Endothelial cell of umbilical vein (primary cell): ENCODE measurements at regions not wholly inside any gene's neighbourhood (a gene's known extent, or its start where the extent isn't known, plus 50 kb on each side); places are given as distances from the start of the nearest gene placed in this dataset.

ENCODE experiments used
- BruUV-seq: library from RNA; stranded (reverse); fragments of 400-500 nt; replicated peaks from 2 replicates; lab custom pipeline; 2021; lab: Mats Ljungman, UMichigan
- CTCF ChIA-PET: fragments of 300-600, 350-600 bp; sonication (Branson Sonifier 250); formaldehyde crosslinking; loops from one replicate; lab custom pipeline; 2021; ENCODE audit warnings: antibody characterized with exemption, inconsistent platforms; lab: Charles Lee
- POLR2A ChIA-PET: fragments of 300-600, 350-600 bp; sonication (Branson Sonifier 250); formaldehyde crosslinking; loops from one replicate; lab custom pipeline; 2021; ENCODE audit warnings: antibody characterized with exemption, inconsistent platforms; lab: Charles Lee
- DNase-seq: peaks from one replicate; pipeline ENCODE4 v3.0.0-alpha.2; 2011; ENCODE audit warnings: low read depth, low spot score
- FAIRE-seq: peaks from 2 replicates; lab custom pipeline; 2011; peaks lifted over from hg19 to GRCh38; lab: Jason Lieb, UNC
- H2AFZ ChIP-seq: 2 replicates; pipeline ENCODE4 v1.6.0; 2012; ENCODE audit warnings: low read depth, low read length, control low read depth, inconsistent platforms
- H3K27ac ChIP-seq: 2 replicates; pipeline ENCODE4 v1.5.1; 2011; ENCODE audit warnings: low read depth, mild to moderate bottlenecking, control low read depth, low read length, moderate library complexity; ENCODE audit not compliant: insufficient read depth
- H3K27me3 ChIP-seq, 2 experiments: 2 replicates each; pipeline versions ENCODE4 v1.6.0 to v1.6.1; 2011; ENCODE audit warnings: low read length in 2 of 2, mixed read lengths in 1 of 2; ENCODE audit not compliant: control insufficient read depth in 2 of 2, insufficient read depth in 2 of 2
- H3K36me3 ChIP-seq, 2 experiments: 2 replicates in 1 of 2; 3 replicates in 1 of 2; pipeline ENCODE4 v1.5.1; 2011; ENCODE audit warnings: low read length in 2 of 2, mild to moderate bottlenecking in 1 of 2, moderate library complexity in 1 of 2; ENCODE audit not compliant: control insufficient read depth in 2 of 2, insufficient read depth in 2 of 2; ENCODE audit errors: extremely low read depth in 1 of 2
- H3K4me1 ChIP-seq: 3 replicates; pipeline ENCODE4 v1.5.1; 2011; ENCODE audit warnings: mild to moderate bottlenecking, low read length; ENCODE audit not compliant: control insufficient read depth, insufficient read depth; ENCODE audit errors: extremely low read depth
- H3K4me2 ChIP-seq: 2 replicates; pipeline ENCODE4 v1.6.1; 2011; ENCODE audit warnings: low read length, control low read depth, mixed read lengths; ENCODE audit not compliant: insufficient read depth
- H3K4me3 ChIP-seq, 3 experiments: fragments of 200-600 bp in 1 of 3; sonication (generic), shearing (Covaris generic) in 1 of 3; replicated peaks in 1 of 3; 2 replicates each; pipeline ENCODE4 v1.5.1; 2011 to 2016; ENCODE audit warnings: control low read depth in 3 of 3, low read length in 3 of 3, mild to moderate bottlenecking in 2 of 3, inconsistent platforms in 1 of 3, low read depth in 1 of 3, moderate library complexity in 1 of 3; ENCODE audit not compliant: insufficient read depth in 1 of 3
- H3K79me2 ChIP-seq: 2 replicates; pipeline ENCODE4 v1.6.0; 2012; ENCODE audit warnings: low read length, inconsistent platforms; ENCODE audit not compliant: control insufficient read depth, insufficient read depth
- H3K9ac ChIP-seq: replicated peaks from 2 replicates; pipeline ENCODE3; 2011; ENCODE audit warnings: low read length, control low read depth; ENCODE audit not compliant: insufficient read depth; ENCODE audit errors: extremely low read depth
- H3K9me1 ChIP-seq: replicated peaks from 3 replicates; pipeline ENCODE4 v1.6.0; 2011; ENCODE audit warnings: mild to moderate bottlenecking, low read length; ENCODE audit not compliant: control insufficient read depth, insufficient read depth; ENCODE audit errors: extremely low read depth
- H3K9me3 ChIP-seq: replicated peaks from 2 replicates; pipeline ENCODE4 v1.5.1; 2012; ENCODE audit warnings: low read length, inconsistent platforms; ENCODE audit not compliant: control insufficient read depth, insufficient read depth
- H4K20me1 ChIP-seq: replicated peaks from 2 replicates; pipeline ENCODE3; 2011; ENCODE audit warnings: mild to moderate bottlenecking, low read length; ENCODE audit not compliant: control insufficient read depth, insufficient read depth; ENCODE audit errors: extremely low read depth
- CTCF ChIP-seq, 2 donors: IDR thresholded peaks; 1 replicate in 1 of 2; 2 replicates in 1 of 2; pipeline ENCODE4 v1.5.1; 2011; ENCODE audit warnings: low read length in 2 of 2, mild to moderate bottlenecking in 2 of 2, moderate library complexity in 2 of 2, control low read depth in 1 of 2, inconsistent platforms in 1 of 2, low read depth in 1 of 2; ENCODE audit not compliant: insufficient read depth in 1 of 2; ENCODE audit errors: extremely low read depth in 1 of 2
- EZH2 ChIP-seq: IDR thresholded peaks from 2 replicates; pipeline ENCODE4 v1.6.1; 2012; ENCODE audit warnings: borderline replicate concordance, low read depth, mild to moderate bottlenecking, moderate library complexity, low read length, inconsistent platforms; ENCODE audit not compliant: severe bottlenecking
- FOS ChIP-seq: IDR thresholded peaks from 2 replicates; pipeline ENCODE4 v1.6.1; 2011; ENCODE audit warnings: mild to moderate bottlenecking, low read length, moderate library complexity, borderline replicate concordance; ENCODE audit not compliant: insufficient read depth
- GATA2 ChIP-seq: IDR thresholded peaks from 2 replicates; pipeline ENCODE4 v1.7.0; 2011; ENCODE audit warnings: low read depth, mild to moderate bottlenecking, moderate library complexity, mixed read lengths, low read length; ENCODE audit not compliant: insufficient read length, insufficient read depth
- JUN ChIP-seq: IDR thresholded peaks from 2 replicates; pipeline ENCODE4 v1.6.1; 2011; ENCODE audit warnings: borderline replicate concordance, low read depth; ENCODE audit not compliant: insufficient read length, insufficient read depth
- MAX ChIP-seq: IDR thresholded peaks from 2 replicates; pipeline ENCODE4 v1.6.1; 2011; ENCODE audit not compliant: insufficient read depth, insufficient read length
- MYC ChIP-seq: IDR thresholded peaks from one replicate; pipeline ENCODE4 v1.6.1; 2011; ENCODE audit warnings: mild to moderate bottlenecking, low read depth, low read length
- POLR2A ChIP-seq: IDR thresholded peaks from 2 replicates; pipeline ENCODE4 v1.6.1; 2012; ENCODE audit warnings: low read depth, mild to moderate bottlenecking, control low read depth, low read length
- POLR2AphosphoS5 ChIP-seq: IDR thresholded peaks from 2 replicates; pipeline ENCODE4 v1.6.1; 2012; ENCODE audit warnings: low read depth, mild to moderate bottlenecking, control low read depth, low read length, moderate library complexity; ENCODE audit not compliant: insufficient read depth
- dilution Hi-C: fragments of 300-500 bp; cut with MboI; formaldehyde crosslinking; loops from one replicate; pipeline ENCODE4 v1.15.0; 2019; ENCODE audit warnings: low sequenced_read_pairs; ENCODE audit not compliant: extremely low pct_ligation_motif_present
- intact Hi-C: fragments of 100-400 bp; cut with micrococcal nuclease; formaldehyde crosslinking; loops from one replicate; pipeline ENCODE4 v1.10.0; 2022

- no peaks in the 10 kb centered on the region for H4K20me1 ChIP-seq
- POLR2A ChIA-PET: no interaction called here
- DNase-seq: no peak
- H3K27me3 ChIP-seq: no peaks in the 10 kb centered on the region
- H2AFZ ChIP-seq: no peak overlapping the region
- TF ChIP-seq FOS (no peak), EZH2 (no peak), CTCF (IDR thresholded peaks at IDR 0.05; ENCODE audit: extremely low read depth in 1 of 2, insufficient read depth in 1 of 2, low read depth in 1 of 2, low read length in 2 of 2) (no peak), MYC (no peak), MAX (no peak), POLR2AphosphoS5 (no peak), JUN (no peak), GATA2 (no peak), POLR2A (no peak)
- BruUV-seq: no TSS peak
- no peaks in the 10 kb centered on the region for H3K4me1 ChIP-seq
- intact Hi-C loops: no loop called here
- no peaks in the 10 kb centered on the region for H3K9me3 ChIP-seq
- H3K36me3 ChIP-seq: no peaks in the 10 kb centered on the region
- no peak overlapping the region for H3K4me2 ChIP-seq
- no peak overlapping the region for H3K27ac ChIP-seq
- H3K79me2 ChIP-seq: no peaks in the 10 kb centered on the region
- no peak overlapping the region for H3K4me3 ChIP-seq
- no peak for FAIRE-seq
- CTCF ChIA-PET: no interaction called here
- no peaks in the 10 kb centered on the region for H3K9me1 ChIP-seq
- H3K9ac ChIP-seq: no peak overlapping the region
- dilution Hi-C loops: no loop called here
Measured at GRCh38 chr6:72535124-72535523, 86.7 kb upstream of the KCNQ5 start.
